ENCODE measurements at regions not wholly inside any gene's neighbourhood (a gene's known extent, or its start where the extent isn't known, plus 50 kb on each side); places are given as distances from the start of the nearest gene placed in this dataset.

DNA sequence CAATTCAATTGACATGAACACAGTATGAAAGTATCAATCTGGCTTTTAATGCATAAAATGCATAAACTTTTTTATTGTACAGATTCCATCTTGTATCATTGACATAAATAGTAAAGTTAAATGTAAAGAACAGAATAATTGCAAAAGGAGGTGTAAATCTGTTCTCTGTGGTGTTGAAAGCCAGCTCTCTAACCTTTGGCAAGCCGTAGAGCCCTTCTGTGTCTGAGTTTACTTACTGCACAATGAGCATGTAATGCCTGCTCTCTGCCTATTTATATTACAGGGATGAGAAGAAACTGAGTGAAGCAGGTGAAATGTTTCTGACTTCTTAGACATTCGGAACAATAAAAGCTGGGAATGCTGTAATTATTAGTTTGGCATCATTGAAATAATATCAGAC is 389.3 kb upstream of the EPHA5 start:
- TF ChIP-seq, protein P1, sequence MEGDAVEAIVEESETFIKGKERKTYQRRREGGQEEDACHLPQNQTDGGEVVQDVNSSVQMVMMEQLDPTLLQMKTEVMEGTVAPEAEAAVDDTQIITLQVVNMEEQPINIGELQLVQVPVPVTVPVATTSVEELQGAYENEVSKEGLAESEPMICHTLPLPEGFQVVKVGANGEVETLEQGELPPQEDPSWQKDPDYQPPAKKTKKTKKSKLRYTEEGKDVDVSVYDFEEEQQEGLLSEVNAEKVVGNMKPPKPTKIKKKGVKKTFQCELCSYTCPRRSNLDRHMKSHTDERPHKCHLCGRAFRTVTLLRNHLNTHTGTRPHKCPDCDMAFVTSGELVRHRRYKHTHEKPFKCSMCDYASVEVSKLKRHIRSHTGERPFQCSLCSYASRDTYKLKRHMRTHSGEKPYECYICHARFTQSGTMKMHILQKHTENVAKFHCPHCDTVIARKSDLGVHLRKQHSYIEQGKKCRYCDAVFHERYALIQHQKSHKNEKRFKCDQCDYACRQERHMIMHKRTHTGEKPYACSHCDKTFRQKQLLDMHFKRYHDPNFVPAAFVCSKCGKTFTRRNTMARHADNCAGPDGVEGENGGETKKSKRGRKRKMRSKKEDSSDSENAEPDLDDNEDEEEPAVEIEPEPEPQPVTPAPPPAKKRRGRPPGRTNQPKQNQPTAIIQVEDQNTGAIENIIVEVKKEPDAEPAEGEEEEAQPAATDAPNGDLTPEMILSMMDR (IDR thresholded peaks at IDR 0.05 in 8 of 11, conservative IDR thresholded peaks at IDR 0.05 in 3 of 11): no peak
- no peak for TF ChIP-seq POLR2AphosphoS5 (IDR thresholded peaks at IDR 0.05)
- no peak for TF ChIP-seq POLR2A (IDR thresholded peaks at IDR 0.05)
- H3K4me1 ChIP-seq: no peaks in the 10 kb centered on the region
- H3K4me3 ChIP-seq: no peak overlapping the region
- intact Hi-C loops (cut with DNase I; ENCODE audit: low total_unique reads): no loop called here
- H3K27me3 ChIP-seq (replicated peaks in 1 of 7): no peaks in the 10 kb centered on the region
- H3K36me3 ChIP-seq: no peaks in the 10 kb centered on the region
- no peak for DNase-seq
- no peak overlapping the region for H3K27ac ChIP-seq
- peaks cover 0 to 17% (median 0%) of the 10 kb centered on the region in 8 donors for H3K9me3 ChIP-seq
- WGBS, 5 donors: 70 to 85% (median 77%) methylated on average over 2 of the region's 2 CpGs

DNA sequence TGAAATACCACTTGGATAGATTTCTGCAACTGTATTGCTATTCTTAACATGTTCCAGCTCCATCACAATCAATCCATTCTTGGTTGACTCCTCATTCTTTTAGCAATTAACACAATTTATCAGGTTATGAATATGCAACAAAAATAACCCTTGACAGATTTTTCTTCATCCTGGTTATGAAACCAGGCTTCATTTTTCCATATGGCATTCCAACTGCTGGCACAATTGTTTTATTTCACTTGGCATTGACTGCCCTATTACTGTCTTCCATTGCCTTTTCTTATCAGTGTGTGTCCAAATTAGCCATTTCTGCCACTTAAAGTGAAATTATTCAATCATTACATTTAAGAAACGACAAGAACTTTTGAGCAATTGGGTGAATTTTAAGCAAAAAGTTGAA is 388.8 kb upstream of the EPHA5 start:
- Histone ChIP-seq H3K27ac (no peak overlapping the region), H3K36me3 (no peaks in the 10 kb centered on the region), H3K4me1 (no peaks in the 10 kb centered on the region), H3K27me3 (replicated peaks in 1 of 7) (no peaks in the 10 kb centered on the region), H3K4me3 (no peak overlapping the region), H3K9me3 (peaks cover 0 to 17% (median 0%) of the 10 kb centered on the region in 8 donors)
- intact Hi-C loops (cut with DNase I; ENCODE audit: low total_unique reads): no loop called here
- TF ChIP-seq, protein P1 (IDR thresholded peaks at IDR 0.05 in 8 of 11, conservative IDR thresholded peaks at IDR 0.05 in 3 of 11): no peak
- no peak for TF ChIP-seq POLR2AphosphoS5 (IDR thresholded peaks at IDR 0.05)
- TF ChIP-seq POLR2A (IDR thresholded peaks at IDR 0.05): no peak
- DNase-seq: no peak
- 43 to 65% (median 53%) methylated on average over 1 of the region's 1 CpG for WGBS, 5 donors

DNA sequence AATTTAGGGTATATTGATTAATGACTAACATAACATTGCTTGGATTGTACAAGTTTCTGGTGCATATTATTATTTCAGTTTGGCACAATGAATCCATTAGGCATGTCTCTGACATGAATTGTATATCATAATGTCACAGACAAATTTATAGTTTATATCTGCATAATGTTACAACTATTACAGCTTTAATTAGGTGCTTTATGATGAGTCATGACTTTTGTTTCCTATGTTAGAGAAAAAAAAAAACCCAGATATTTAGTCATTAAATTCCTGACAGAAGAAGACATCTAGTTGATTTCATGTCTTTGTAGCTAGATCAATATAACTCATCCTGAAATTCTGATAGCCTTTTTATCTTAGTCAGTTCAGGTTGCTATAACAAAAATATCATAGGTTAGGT is 385.7 kb upstream of the EPHA5 start:
- DNase-seq: no peak
- Histone ChIP-seq H3K9me3 (peaks cover 0 to 17% (median 0%) of the 10 kb centered on the region in 8 donors), H3K27ac (no peak overlapping the region), H3K27me3 (replicated peaks in 1 of 7) (no peaks in the 10 kb centered on the region), H3K4me3 (no peak overlapping the region), H3K4me1 (no peaks in the 10 kb centered on the region), H3K36me3 (no peaks in the 10 kb centered on the region)
- intact Hi-C loops (cut with DNase I; ENCODE audit: low total_unique reads): no loop called here
- TF ChIP-seq POLR2AphosphoS5 (IDR thresholded peaks at IDR 0.05): no peak
- no peak for TF ChIP-seq POLR2A (IDR thresholded peaks at IDR 0.05)
- TF ChIP-seq, protein P1 (IDR thresholded peaks at IDR 0.05 in 8 of 11, conservative IDR thresholded peaks at IDR 0.05 in 3 of 11): no peak

DNA sequence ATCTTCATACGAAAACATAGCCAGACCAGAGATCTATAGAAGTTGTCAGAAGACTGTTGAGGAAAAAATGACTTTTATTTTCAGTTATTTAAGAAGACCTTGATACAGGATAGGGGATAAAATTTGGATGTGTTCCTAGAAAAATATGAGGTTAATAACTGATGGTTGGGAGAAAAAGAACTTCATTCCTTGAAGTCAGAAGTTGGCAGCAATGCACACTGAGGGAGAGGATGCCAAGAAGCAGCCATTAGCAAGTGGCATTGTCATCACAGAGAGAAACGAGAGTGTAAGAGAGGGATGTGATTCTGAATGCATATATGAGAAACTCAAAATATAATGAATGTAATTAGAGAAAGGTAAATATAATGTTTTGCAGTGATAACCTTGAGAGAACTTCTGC is 382.1 kb upstream of the EPHA5 start:
- H3K27ac ChIP-seq: no peak overlapping the region
- no peak for DNase-seq
- no peaks in the 10 kb centered on the region for H3K36me3 ChIP-seq
- intact Hi-C loops (cut with DNase I; ENCODE audit: low total_unique reads): no loop called here
- 54 to 69% (median 63%) methylated on average over 2 of the region's 2 CpGs for WGBS, 5 donors
- TF ChIP-seq POLR2A (IDR thresholded peaks at IDR 0.05): no peak
- no peak for TF ChIP-seq POLR2AphosphoS5 (IDR thresholded peaks at IDR 0.05)
- TF ChIP-seq, protein P1 (IDR thresholded peaks at IDR 0.05 in 8 of 11, conservative IDR thresholded peaks at IDR 0.05 in 3 of 11): no peak
- no peak overlapping the region for H3K4me3 ChIP-seq
- H3K4me1 ChIP-seq: no peaks in the 10 kb centered on the region
- H3K9me3 ChIP-seq: peaks cover 0 to 10% (median 3%) of the 10 kb centered on the region in 8 donors
- H3K27me3 ChIP-seq (replicated peaks in 1 of 7): no peaks in the 10 kb centered on the region
